Osteoblast (primary cell): ENCODE measurements at regions not wholly inside any gene's neighbourhood (a gene's known extent, or its start where the extent isn't known, plus 50 kb on each side); places are given as distances from the start of the nearest gene placed in this dataset.
A peak's percentile ranks its signal among the peaks of the same experiment; 100 is the strongest.

ENCODE experiments used
- DNase-seq: peaks from one replicate; pipeline ENCODE4 v3.0.0; 2011; ENCODE audit warnings: low spot score, mixed read lengths; ENCODE audit not compliant: insufficient read length; ENCODE audit errors: missing footprints
- H2AFZ ChIP-seq: 2 replicates; pipeline ENCODE4 v1.6.0; 2011; ENCODE audit warnings: mild to moderate bottlenecking, low read length
- H3K27ac ChIP-seq: 2 replicates; pipeline ENCODE4 v1.5.1; 2011; ENCODE audit warnings: mild to moderate bottlenecking, low read depth, low read length, moderate library complexity
- H3K27me3 ChIP-seq: 2 replicates; pipeline ENCODE4 v1.6.0; 2012; ENCODE audit warnings: mild to moderate bottlenecking, control low read depth, inconsistent platforms, low read length, moderate library complexity; ENCODE audit not compliant: insufficient read depth
- H3K36me3 ChIP-seq: 2 replicates; pipeline ENCODE4 v1.5.1; 2011; ENCODE audit warnings: mild to moderate bottlenecking, low read length, control low read depth, moderate library complexity; ENCODE audit not compliant: insufficient read depth
- H3K4me1 ChIP-seq: 2 replicates; pipeline ENCODE4 v1.5.1; 2011; ENCODE audit warnings: mild to moderate bottlenecking, low read length, control low read depth, moderate library complexity; ENCODE audit not compliant: insufficient read depth
- H3K4me2 ChIP-seq: 2 replicates; pipeline ENCODE4 v1.6.0; 2011; ENCODE audit warnings: mild to moderate bottlenecking, low read length; ENCODE audit not compliant: insufficient read depth
- H3K4me3 ChIP-seq: fragments of 200-600 bp; sonication (generic); 3 replicates; pipeline ENCODE4 v1.5.1; 2012; ENCODE audit warnings: mild to moderate bottlenecking, low read length, inconsistent platforms; ENCODE audit not compliant: insufficient read depth
- H3K79me2 ChIP-seq: 2 replicates; pipeline ENCODE4 v1.6.0; 2012; ENCODE audit warnings: mild to moderate bottlenecking, low read length, control low read depth, inconsistent platforms; ENCODE audit not compliant: insufficient read depth
- H3K9me3 ChIP-seq: 2 replicates; pipeline ENCODE4 v1.5.1; 2011; ENCODE audit warnings: low read depth, low read length, control low read depth
- H4K20me1 ChIP-seq: 2 replicates; pipeline ENCODE4 v1.6.0; 2012; ENCODE audit warnings: mild to moderate bottlenecking, low read length, control low read depth; ENCODE audit not compliant: insufficient read depth
- CTCF ChIP-seq: IDR thresholded peaks from 2 replicates; pipeline ENCODE4 v1.5.1; 2011; ENCODE audit warnings: mild to moderate bottlenecking, low read depth, low read length, moderate library complexity; ENCODE audit errors: extremely low read depth

- Histone ChIP-seq H3K4me2 (no peak overlapping the region), H3K79me2 (no peaks in the 10 kb centered on the region), H4K20me1 (no peaks in the 10 kb centered on the region), H3K27ac (no peak overlapping the region), H3K27me3 (no peaks in the 10 kb centered on the region), H3K36me3 (peaks cover 11% of the 10 kb centered on the region), H3K9me3 (no peaks in the 10 kb centered on the region), H2AFZ (no peak overlapping the region), H3K4me3 (no peak overlapping the region), H3K4me1 (peaks cover 13% of the 10 kb centered on the region)
- no peak for DNase-seq
- TF ChIP-seq CTCF = no peak
Measured at GRCh38 chr15:62717496-62717895, 325.1 kb upstream of the TPM1 start.

- H3K4me1 ChIP-seq = peaks cover 13% of the 10 kb centered on the region
- no peaks in the 10 kb centered on the region for H3K27me3 ChIP-seq
- H3K4me2 ChIP-seq = peak overlapping the region; percentile 8
- no peak for TF ChIP-seq CTCF
- H4K20me1 ChIP-seq = no peaks in the 10 kb centered on the region
- no peaks in the 10 kb centered on the region for H3K79me2 ChIP-seq
- no peak overlapping the region for H3K4me3 ChIP-seq
- H2AFZ ChIP-seq = no peak overlapping the region
- H3K27ac ChIP-seq = peak overlapping the region; percentile 17
- DNase-seq = peak; percentile 80
- H3K9me3 ChIP-seq = no peaks in the 10 kb centered on the region
- H3K36me3 ChIP-seq = peaks cover 10% of the 10 kb centered on the region
Measured at GRCh38 chr15:62719316-62719715, 323.2 kb upstream of the TPM1 start.

- no peaks in the 10 kb centered on the region for H3K79me2 ChIP-seq
- H4K20me1 ChIP-seq = no peaks in the 10 kb centered on the region
- no peak overlapping the region for H3K4me3 ChIP-seq
- H3K36me3 ChIP-seq = peaks cover 6% of the 10 kb centered on the region
- H3K9me3 ChIP-seq = no peaks in the 10 kb centered on the region
- DNase-seq = no peak
- no peak overlapping the region for H3K27ac ChIP-seq
- H3K4me2 ChIP-seq = no peak overlapping the region
- H3K27me3 ChIP-seq = no peaks in the 10 kb centered on the region
- H2AFZ ChIP-seq = no peak overlapping the region
- no peak for TF ChIP-seq CTCF
- peaks cover 13% of the 10 kb centered on the region for H3K4me1 ChIP-seq
Measured at GRCh38 chr15:62722237-62722636, 320.3 kb upstream of the TPM1 start.

GRCh38 chr15:62726461-62726860, 316.1 kb upstream of the TPM1 start:
- Histone ChIP-seq H3K27me3 (no peaks in the 10 kb centered on the region), H2AFZ (no peak overlapping the region), H3K9me3 (no peaks in the 10 kb centered on the region), H3K79me2 (no peaks in the 10 kb centered on the region), H3K36me3 (no peaks in the 10 kb centered on the region), H3K4me2 (no peak overlapping the region), H4K20me1 (no peaks in the 10 kb centered on the region), H3K4me3 (no peak overlapping the region), H3K27ac (no peak overlapping the region), H3K4me1 (no peaks in the 10 kb centered on the region)
- no peak for DNase-seq
- TF ChIP-seq CTCF = no peak
